ENCODE measurements at regions not wholly inside any gene's neighbourhood (a gene's known extent, or its start where the extent isn't known, plus 50 kb on each side); places are given as distances from the start of the nearest gene placed in this dataset.

DNA sequence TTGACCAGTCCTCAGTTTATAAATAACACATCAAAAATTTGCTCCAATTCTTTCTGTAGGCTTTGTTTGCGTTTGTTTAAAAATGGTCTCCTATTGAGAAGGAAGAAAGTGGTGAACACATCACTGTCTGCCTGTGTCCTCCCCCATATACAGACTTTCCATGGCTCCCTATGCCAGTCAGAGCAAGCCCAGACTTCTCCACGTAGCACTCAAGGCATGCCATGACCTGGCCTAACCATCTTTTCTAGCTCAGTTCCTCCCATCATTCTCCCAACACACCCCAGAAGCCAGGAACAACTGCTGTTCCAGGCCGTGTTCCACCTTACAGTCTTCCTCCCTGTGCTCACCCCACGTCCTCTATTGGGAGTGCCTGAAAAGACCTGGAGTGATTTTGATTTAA lies 129.6 kb upstream of the ZNF618 start:
- Histone ChIP-seq H3K27ac (ENCODE audit: low read depth, low read length) (no peak overlapping the region), H3K4me2 (ENCODE audit: low read depth, low read length, poor library complexity, severe bottlenecking) (no peak overlapping the region), H3K36me3 (ENCODE audit: low read length) (no peaks in the 10 kb centered on the region), H3K79me2 (ENCODE audit: insufficient read depth, low read length) (no peaks in the 10 kb centered on the region), H3K4me3 (ENCODE audit: insufficient read depth, low read length, poor library complexity, severe bottlenecking) (no peak overlapping the region), H3K9ac (ENCODE audit: low read length) (no peak overlapping the region), H4K20me1 (ENCODE audit: low read depth, low read length) (no peaks in the 10 kb centered on the region), H3K9me3 (ENCODE audit: insufficient read depth, low read length) (no peaks in the 10 kb centered on the region), H2AFZ (ENCODE audit: low read depth, low read length, severe bottlenecking) (no peak overlapping the region), H3K9me2 (replicated peaks; ENCODE audit: insufficient read depth, low read length) (no peaks in the 10 kb centered on the region), H3F3A (ENCODE audit: insufficient read depth) (no peaks in the 10 kb centered on the region), H3K27me3 (ENCODE audit: low read length) (no peaks in the 10 kb centered on the region; the same call in 1 of the 2 replicates)
- TF ChIP-seq CTCF (IDR thresholded peaks at IDR 0.05; ENCODE audit: insufficient read depth, low read length, poor library complexity, severe bottlenecking) (no peak), EZH2phosphoT487 (conservative IDR thresholded peaks at IDR 0.05; ENCODE audit: low read length) (no peak)

DNA sequence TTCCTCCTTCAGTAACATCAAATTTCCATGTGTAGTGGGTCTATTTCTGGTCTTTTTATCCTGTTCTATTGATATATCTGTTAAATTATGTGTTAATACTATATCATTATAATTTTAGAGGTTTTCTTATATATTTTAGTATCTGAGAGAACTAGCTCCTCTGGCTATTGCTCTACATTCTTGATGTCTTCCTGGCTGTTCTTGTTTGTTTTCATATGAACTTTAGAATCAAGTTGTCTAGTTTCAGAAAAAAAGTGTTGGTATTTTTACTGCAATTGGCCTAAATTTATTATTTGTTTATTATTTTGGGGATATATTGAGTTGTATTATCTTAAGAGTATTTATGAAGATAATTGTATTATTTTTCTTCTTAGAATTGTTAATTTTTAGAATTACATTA lies 128.0 kb upstream of the ZNF618 start:
- Histone ChIP-seq H3K4me2 (ENCODE audit: low read depth, low read length, poor library complexity, severe bottlenecking) (no peak overlapping the region), H3K9me3 (ENCODE audit: insufficient read depth, low read length) (no peaks in the 10 kb centered on the region), H2AFZ (ENCODE audit: low read depth, low read length, severe bottlenecking) (no peak overlapping the region), H3F3A (ENCODE audit: insufficient read depth) (no peaks in the 10 kb centered on the region), H3K79me2 (ENCODE audit: insufficient read depth, low read length) (no peaks in the 10 kb centered on the region), H3K9me2 (replicated peaks; ENCODE audit: insufficient read depth, low read length) (no peaks in the 10 kb centered on the region), H3K27me3 (ENCODE audit: low read length) (no peaks in the 10 kb centered on the region; the same call in 1 of the 2 replicates), H3K36me3 (ENCODE audit: low read length) (no peaks in the 10 kb centered on the region), H4K20me1 (ENCODE audit: low read depth, low read length) (no peaks in the 10 kb centered on the region), H3K27ac (ENCODE audit: low read depth, low read length) (no peak overlapping the region), H3K4me3 (ENCODE audit: insufficient read depth, low read length, poor library complexity, severe bottlenecking) (no peak overlapping the region), H3K9ac (ENCODE audit: low read length) (no peak overlapping the region)
- TF ChIP-seq EZH2phosphoT487 (conservative IDR thresholded peaks at IDR 0.05; ENCODE audit: low read length): no peak
- TF ChIP-seq CTCF (IDR thresholded peaks at IDR 0.05; ENCODE audit: insufficient read depth, low read length, poor library complexity, severe bottlenecking): no peak

- Histone ChIP-seq H3K36me3 (ENCODE audit: low read length) (no peaks in the 10 kb centered on the region), H3K9me2 (replicated peaks; ENCODE audit: insufficient read depth, low read length) (no peaks in the 10 kb centered on the region), H3K79me2 (ENCODE audit: insufficient read depth, low read length) (no peaks in the 10 kb centered on the region), H3K27me3 (ENCODE audit: low read length) (no peaks in the 10 kb centered on the region), H3K4me3 (ENCODE audit: insufficient read depth, low read length, poor library complexity, severe bottlenecking) (no peak overlapping the region), H2AFZ (ENCODE audit: low read depth, low read length, severe bottlenecking) (no peak overlapping the region), H3K9me3 (ENCODE audit: insufficient read depth, low read length) (no peaks in the 10 kb centered on the region), H4K20me1 (ENCODE audit: low read depth, low read length) (no peaks in the 10 kb centered on the region), H3K9ac (ENCODE audit: low read length) (no peak overlapping the region), H3F3A (ENCODE audit: insufficient read depth) (no peaks in the 10 kb centered on the region), H3K27ac (ENCODE audit: low read depth, low read length) (no peak overlapping the region), H3K4me2 (ENCODE audit: low read depth, low read length, poor library complexity, severe bottlenecking) (no peak overlapping the region)
- TF ChIP-seq EZH2phosphoT487 (conservative IDR thresholded peaks at IDR 0.05; ENCODE audit: low read length) (no peak), CTCF (IDR thresholded peaks at IDR 0.05; ENCODE audit: insufficient read depth, low read length, poor library complexity, severe bottlenecking) (no peak)
Observed at GRCh38 chr9:113753398-113754119, 122.5 kb upstream of the ZNF618 start.
